ENCODE measurements at regions not wholly inside any gene's neighbourhood (a gene's known extent, or its start where the extent isn't known, plus 50 kb on each side); places are given as distances from the start of the nearest gene placed in this dataset.

DNA sequence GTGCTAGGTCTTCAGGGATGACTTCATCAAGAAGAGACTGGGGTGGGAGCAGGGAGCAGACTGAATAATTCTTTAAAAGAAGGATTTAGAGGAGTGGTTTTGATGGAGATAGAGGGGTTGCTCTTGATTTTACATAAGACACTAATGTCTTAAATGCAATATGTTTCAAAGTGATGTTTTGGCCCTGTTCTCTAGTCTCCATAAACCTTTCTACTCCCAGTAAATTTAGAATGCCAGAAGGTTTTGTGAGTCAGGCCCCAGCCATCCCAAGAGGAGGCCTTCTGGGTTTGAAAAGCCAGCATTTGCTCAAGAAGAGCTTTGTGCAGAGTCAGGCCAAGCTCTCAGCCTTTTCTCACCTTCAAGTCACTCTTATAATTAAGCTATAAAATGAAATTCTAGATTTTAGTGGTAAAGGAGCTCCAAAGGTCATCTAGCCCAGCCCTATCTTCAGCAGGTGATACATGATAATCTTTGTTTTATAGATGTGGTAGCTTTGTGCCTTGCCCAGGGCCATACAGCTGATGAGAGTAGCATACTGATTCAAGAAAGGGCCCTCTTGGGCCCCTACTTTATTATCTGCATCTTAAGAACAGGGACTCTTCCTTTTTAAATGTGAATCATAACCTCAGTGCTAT is 122.8 kb upstream of the MTNR1B start:
- Histone ChIP-seq H3K27me3 (ENCODE audit: insufficient read depth) (no peaks in the 10 kb centered on the region), H3K36me3 (ENCODE audit: insufficient read depth) (no peaks in the 10 kb centered on the region; the same call in 1 of the 2 replicates), H3K4me3 (no peak overlapping the region), H4K20me1 (replicated peaks; ENCODE audit: insufficient read depth) (no peaks in the 10 kb centered on the region; the same call in 1 of the 2 replicates), H3K79me2 (replicated peaks; ENCODE audit: insufficient read depth) (no peaks in the 10 kb centered on the region), H3K4me1 (ENCODE audit: insufficient read depth) (no peaks in the 10 kb centered on the region; the same call in 1 of the 2 replicates), H3K27ac (ENCODE audit: low read depth) (no peak overlapping the region), H3K9me2 (ENCODE audit: insufficient read depth) (no peaks in the 10 kb centered on the region), H3F3A (replicated peaks; ENCODE audit: low read depth) (no peaks in the 10 kb centered on the region), H3K4me2 (no peak overlapping the region), H2AFZ (no peak overlapping the region)
- Mint-ChIP-seq H3K36me3 (ENCODE audit: low read depth) (peaks cover 30% of the 10 kb centered on the region), H3K4me1 (peaks cover 24% of the 10 kb centered on the region), H3K27me3 (ENCODE audit: insufficient read depth, low read depth, poor library complexity) (no peaks in the 10 kb centered on the region), H3K9me3 (no peaks in the 10 kb centered on the region), H3K4me3 (no peak overlapping the region), H3K27ac (no peak overlapping the region)
- TF ChIP-seq ZNF114 (CRISPR knock-in tag; IDR thresholded peaks at IDR 0.05) (no peak), STAT1 (IDR thresholded peaks at IDR 0.05; ENCODE audit: unreplicated experiment) (no peak), NANOG (IDR thresholded peaks at IDR 0.05; ENCODE audit: borderline replicate concordance) (no peak), CREB1 (CRISPR knock-in tag; IDR thresholded peaks at IDR 0.05; ENCODE audit: low read depth) (no peak), POLR2AphosphoS5 (IDR thresholded peaks at IDR 0.05; ENCODE audit: low read depth) (no peak), ZNF331 (CRISPR knock-in tag; IDR thresholded peaks at IDR 0.05; ENCODE audit: low read depth) (no peak), EZH2 (IDR thresholded peaks at IDR 0.05; ENCODE audit: low read depth, unreplicated experiment) (no peak)
- TF ChIP-seq, protein P1, sequence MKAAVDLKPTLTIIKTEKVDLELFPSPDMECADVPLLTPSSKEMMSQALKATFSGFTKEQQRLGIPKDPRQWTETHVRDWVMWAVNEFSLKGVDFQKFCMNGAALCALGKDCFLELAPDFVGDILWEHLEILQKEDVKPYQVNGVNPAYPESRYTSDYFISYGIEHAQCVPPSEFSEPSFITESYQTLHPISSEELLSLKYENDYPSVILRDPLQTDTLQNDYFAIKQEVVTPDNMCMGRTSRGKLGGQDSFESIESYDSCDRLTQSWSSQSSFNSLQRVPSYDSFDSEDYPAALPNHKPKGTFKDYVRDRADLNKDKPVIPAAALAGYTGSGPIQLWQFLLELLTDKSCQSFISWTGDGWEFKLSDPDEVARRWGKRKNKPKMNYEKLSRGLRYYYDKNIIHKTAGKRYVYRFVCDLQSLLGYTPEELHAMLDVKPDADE (IDR thresholded peaks at IDR 0.05): no peak
- TF ChIP-seq, protein P2, sequence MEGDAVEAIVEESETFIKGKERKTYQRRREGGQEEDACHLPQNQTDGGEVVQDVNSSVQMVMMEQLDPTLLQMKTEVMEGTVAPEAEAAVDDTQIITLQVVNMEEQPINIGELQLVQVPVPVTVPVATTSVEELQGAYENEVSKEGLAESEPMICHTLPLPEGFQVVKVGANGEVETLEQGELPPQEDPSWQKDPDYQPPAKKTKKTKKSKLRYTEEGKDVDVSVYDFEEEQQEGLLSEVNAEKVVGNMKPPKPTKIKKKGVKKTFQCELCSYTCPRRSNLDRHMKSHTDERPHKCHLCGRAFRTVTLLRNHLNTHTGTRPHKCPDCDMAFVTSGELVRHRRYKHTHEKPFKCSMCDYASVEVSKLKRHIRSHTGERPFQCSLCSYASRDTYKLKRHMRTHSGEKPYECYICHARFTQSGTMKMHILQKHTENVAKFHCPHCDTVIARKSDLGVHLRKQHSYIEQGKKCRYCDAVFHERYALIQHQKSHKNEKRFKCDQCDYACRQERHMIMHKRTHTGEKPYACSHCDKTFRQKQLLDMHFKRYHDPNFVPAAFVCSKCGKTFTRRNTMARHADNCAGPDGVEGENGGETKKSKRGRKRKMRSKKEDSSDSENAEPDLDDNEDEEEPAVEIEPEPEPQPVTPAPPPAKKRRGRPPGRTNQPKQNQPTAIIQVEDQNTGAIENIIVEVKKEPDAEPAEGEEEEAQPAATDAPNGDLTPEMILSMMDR (conservative IDR thresholded peaks at IDR 0.05; ENCODE audit: low read depth in 2 of 2): no peak
- TF ChIP-seq, protein P3, sequence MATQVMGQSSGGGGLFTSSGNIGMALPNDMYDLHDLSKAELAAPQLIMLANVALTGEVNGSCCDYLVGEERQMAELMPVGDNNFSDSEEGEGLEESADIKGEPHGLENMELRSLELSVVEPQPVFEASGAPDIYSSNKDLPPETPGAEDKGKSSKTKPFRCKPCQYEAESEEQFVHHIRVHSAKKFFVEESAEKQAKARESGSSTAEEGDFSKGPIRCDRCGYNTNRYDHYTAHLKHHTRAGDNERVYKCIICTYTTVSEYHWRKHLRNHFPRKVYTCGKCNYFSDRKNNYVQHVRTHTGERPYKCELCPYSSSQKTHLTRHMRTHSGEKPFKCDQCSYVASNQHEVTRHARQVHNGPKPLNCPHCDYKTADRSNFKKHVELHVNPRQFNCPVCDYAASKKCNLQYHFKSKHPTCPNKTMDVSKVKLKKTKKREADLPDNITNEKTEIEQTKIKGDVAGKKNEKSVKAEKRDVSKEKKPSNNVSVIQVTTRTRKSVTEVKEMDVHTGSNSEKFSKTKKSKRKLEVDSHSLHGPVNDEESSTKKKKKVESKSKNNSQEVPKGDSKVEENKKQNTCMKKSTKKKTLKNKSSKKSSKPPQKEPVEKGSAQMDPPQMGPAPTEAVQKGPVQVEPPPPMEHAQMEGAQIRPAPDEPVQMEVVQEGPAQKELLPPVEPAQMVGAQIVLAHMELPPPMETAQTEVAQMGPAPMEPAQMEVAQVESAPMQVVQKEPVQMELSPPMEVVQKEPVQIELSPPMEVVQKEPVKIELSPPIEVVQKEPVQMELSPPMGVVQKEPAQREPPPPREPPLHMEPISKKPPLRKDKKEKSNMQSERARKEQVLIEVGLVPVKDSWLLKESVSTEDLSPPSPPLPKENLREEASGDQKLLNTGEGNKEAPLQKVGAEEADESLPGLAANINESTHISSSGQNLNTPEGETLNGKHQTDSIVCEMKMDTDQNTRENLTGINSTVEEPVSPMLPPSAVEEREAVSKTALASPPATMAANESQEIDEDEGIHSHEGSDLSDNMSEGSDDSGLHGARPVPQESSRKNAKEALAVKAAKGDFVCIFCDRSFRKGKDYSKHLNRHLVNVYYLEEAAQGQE (IDR thresholded peaks at IDR 0.05; ENCODE audit: unreplicated experiment): no peak
- TF ChIP-seq, protein P4, sequence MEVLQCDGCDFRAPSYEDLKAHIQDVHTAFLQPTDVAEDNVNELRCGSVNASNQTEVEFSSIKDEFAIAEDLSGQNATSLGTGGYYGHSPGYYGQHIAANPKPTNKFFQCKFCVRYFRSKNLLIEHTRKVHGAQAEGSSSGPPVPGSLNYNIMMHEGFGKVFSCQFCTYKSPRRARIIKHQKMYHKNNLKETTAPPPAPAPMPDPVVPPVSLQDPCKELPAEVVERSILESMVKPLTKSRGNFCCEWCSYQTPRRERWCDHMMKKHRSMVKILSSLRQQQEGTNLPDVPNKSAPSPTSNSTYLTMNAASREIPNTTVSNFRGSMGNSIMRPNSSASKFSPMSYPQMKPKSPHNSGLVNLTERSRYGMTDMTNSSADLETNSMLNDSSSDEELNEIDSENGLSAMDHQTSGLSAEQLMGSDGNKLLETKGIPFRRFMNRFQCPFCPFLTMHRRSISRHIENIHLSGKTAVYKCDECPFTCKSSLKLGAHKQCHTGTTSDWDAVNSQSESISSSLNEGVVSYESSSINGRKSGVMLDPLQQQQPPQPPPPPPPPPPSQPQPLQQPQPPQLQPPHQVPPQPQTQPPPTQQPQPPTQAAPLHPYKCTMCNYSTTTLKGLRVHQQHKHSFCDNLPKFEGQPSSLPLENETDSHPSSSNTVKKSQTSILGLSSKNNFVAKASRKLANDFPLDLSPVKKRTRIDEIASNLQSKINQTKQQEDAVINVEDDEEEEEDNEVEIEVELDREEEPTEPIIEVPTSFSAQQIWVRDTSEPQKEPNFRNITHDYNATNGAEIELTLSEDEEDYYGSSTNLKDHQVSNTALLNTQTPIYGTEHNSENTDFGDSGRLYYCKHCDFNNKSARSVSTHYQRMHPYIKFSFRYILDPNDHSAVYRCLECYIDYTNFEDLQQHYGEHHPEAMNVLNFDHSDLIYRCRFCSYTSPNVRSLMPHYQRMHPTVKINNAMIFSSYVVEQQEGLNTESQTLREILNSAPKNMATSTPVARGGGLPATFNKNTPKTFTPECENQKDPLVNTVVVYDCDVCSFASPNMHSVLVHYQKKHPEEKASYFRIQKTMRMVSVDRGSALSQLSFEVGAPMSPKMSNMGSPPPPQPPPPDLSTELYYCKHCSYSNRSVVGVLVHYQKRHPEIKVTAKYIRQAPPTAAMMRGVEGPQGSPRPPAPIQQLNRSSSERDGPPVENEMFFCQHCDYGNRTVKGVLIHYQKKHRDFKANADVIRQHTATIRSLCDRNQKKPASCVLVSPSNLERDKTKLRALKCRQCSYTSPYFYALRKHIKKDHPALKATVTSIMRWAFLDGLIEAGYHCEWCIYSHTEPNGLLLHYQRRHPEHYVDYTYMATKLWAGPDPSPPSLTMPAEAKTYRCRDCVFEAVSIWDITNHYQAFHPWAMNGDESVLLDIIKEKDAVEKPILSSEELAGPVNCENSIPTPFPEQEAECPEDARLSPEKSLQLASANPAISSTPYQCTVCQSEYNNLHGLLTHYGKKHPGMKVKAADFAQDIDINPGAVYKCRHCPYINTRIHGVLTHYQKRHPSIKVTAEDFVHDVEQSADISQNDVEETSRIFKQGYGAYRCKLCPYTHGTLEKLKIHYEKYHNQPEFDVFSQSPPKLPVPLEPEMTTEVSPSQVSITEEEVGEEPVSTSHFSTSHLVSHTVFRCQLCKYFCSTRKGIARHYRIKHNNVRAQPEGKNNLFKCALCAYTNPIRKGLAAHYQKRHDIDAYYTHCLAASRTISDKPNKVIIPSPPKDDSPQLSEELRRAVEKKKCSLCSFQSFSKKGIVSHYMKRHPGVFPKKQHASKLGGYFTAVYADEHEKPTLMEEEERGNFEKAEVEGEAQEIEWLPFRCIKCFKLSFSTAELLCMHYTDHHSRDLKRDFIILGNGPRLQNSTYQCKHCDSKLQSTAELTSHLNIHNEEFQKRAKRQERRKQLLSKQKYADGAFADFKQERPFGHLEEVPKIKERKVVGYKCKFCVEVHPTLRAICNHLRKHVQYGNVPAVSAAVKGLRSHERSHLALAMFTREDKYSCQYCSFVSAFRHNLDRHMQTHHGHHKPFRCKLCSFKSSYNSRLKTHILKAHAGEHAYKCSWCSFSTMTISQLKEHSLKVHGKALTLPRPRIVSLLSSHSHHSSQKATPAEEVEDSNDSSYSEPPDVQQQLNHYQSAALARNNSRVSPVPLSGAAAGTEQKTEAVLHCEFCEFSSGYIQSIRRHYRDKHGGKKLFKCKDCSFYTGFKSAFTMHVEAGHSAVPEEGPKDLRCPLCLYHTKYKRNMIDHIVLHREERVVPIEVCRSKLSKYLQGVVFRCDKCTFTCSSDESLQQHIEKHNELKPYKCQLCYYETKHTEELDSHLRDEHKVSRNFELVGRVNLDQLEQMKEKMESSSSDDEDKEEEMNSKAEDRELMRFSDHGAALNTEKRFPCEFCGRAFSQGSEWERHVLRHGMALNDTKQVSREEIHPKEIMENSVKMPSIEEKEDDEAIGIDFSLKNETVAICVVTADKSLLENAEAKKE (CRISPR knock-in tag; IDR thresholded peaks at IDR 0.05): no peak
- DNase-seq (ENCODE audit: low spot score) (no peak), ATAC-seq (no peak)

Measured in GM23338 (cell line).